ENCODE measurements at regions not wholly inside any gene's neighbourhood (a gene's known extent, or its start where the extent isn't known, plus 50 kb on each side); places are given as distances from the start of the nearest gene placed in this dataset.

DNA sequence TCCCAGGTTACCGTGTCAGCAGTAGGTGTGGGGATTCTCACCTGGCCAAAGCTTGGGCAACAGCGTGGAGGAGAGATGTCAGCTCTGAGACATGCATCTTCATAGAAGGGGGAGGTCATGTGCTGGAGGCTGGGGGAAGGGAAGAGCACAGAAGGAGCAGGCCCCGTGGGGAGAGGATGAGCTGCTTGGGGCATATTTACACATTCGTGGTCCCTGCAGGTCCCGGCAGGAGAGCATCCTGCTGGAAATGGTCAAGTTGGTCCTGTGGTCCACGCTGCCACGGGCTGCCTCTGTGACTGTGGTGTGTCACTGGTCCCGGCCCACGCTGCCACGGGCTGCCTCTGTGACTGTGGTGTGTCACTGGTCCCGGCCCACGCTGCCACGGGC lies 195.1 kb upstream of the TWIST2 start:
- TF ChIP-seq, protein P1, sequence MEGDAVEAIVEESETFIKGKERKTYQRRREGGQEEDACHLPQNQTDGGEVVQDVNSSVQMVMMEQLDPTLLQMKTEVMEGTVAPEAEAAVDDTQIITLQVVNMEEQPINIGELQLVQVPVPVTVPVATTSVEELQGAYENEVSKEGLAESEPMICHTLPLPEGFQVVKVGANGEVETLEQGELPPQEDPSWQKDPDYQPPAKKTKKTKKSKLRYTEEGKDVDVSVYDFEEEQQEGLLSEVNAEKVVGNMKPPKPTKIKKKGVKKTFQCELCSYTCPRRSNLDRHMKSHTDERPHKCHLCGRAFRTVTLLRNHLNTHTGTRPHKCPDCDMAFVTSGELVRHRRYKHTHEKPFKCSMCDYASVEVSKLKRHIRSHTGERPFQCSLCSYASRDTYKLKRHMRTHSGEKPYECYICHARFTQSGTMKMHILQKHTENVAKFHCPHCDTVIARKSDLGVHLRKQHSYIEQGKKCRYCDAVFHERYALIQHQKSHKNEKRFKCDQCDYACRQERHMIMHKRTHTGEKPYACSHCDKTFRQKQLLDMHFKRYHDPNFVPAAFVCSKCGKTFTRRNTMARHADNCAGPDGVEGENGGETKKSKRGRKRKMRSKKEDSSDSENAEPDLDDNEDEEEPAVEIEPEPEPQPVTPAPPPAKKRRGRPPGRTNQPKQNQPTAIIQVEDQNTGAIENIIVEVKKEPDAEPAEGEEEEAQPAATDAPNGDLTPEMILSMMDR (IDR thresholded peaks at IDR 0.05; ENCODE audit: low read depth, low read length), result no peak
- DNase-seq (ENCODE audit: low read depth in 2 of 2), result no peak
- no peak overlapping the region for H3K4me3 ChIP-seq (replicated peaks in 1 of 2; ENCODE audit: low read depth in 2 of 2, low read length in 2 of 2)

DNA sequence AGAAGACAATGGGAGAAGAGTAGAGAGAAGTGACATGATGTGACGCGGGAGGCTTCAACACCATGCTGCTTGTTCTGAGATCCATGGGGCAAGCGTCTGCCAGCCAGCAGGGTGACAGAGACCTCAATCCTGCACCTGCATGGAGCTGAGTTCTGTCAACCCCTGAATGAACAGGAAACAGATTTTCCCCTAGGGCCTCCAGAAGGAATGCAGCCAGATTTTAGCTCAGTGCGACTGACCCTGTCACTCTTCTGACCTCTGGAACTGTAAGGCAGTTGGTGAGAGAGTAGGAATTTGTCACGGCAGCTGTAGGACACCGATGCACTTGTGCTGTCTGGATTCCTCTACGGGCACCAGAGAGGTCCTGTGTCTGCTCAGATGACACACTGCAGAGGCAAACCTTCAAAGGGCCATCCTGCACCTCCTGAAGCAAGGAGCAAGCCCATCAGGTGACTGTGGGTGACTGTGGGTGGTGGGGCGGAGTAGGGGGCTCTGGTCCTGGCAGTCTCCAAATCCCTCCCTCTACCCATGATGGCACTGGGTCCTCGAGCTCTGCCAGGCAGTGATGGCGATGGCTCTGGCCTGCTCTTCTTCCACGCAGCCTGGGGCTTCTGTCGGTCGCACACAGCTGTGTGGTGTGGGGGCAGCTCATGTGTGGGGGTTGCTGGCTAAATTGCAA lies 194.3 kb upstream of the TWIST2 start:
- TF ChIP-seq, protein P1 (IDR thresholded peaks at IDR 0.05; ENCODE audit: low read depth, low read length), result no peak
- H3K4me3 ChIP-seq (replicated peaks in 1 of 2; ENCODE audit: low read depth in 2 of 2, low read length in 2 of 2), result no peak overlapping the region
- DNase-seq (ENCODE audit: low read depth in 2 of 2), result no peak

DNA sequence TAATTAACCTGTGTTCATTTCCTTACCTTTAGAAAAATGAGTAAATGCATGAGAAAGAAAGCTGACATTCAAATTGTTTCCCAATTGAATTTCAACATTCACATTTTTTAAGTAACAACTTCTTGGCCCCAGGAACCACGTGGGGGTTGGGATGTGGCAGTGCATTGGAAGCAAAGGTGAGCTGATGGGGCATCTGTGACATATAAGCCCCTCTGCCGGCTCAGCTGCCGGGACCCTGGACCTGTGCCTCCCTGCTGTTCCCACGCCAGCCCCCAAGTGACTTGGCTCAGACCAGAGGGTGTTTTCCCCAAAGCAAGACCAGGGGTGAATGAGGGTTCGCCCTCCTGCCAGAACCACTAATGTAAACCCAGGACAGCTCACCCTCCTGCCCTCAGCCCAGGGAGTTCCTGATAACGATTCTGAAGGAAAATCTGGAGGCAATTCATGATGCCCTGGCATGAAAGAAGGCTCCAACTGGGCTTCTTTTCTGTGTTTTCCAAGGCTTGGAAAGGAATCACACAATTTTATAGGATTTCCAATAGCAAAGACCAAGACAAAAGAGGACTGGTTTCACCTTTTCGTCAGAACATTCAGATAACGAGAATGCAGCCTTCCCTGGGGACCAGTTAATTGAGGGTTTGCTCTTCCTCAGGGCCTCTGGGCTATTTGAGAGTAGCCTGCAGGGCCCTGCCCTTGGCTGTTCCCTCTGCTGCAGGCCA lies 193.2 kb upstream of the TWIST2 start:
- H3K4me3 ChIP-seq (replicated peaks in 1 of 2; ENCODE audit: low read depth in 2 of 2, low read length in 2 of 2), result no peak overlapping the region
- TF ChIP-seq, protein P1 (IDR thresholded peaks at IDR 0.05; ENCODE audit: low read depth, low read length), result no peak
- no peak for DNase-seq (ENCODE audit: low read depth in 2 of 2)

DNA sequence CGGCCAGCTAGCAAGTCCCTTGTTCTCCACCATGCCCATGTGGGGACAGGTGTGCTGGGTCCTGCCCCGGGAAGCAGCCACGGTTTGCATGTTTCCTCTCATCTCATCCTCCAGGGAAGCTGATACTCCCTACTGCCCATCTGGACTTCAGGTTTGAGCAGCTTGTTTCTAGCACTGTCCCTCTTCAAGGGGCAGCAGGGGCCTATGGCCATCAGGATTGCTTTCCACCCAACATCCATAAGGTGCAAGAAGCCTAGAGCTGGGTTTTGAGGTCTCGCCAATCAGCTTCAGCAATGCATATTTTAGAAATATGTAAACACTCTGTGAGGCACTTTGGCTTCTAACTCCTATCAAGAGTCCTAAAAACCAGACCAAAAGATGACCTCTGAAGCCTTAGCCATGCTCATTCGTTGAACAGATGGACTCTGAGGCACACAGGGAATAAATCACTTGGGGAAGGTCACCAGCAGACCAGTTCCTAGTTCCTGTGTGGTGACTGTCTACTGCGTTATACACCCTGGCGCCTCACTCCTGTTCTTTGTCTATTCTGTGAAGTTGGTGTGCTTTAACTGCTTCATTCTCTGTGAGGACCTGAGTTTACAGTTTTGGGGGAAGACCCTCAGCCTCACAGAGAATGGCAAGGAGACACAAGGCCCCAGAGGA lies 192.6 kb upstream of the TWIST2 start:
- DNase-seq (ENCODE audit: low read depth in 2 of 2), result no peak
- H3K4me3 ChIP-seq (replicated peaks in 1 of 2; ENCODE audit: low read depth in 2 of 2, low read length in 2 of 2), result no peak overlapping the region
- TF ChIP-seq, protein P1 (IDR thresholded peaks at IDR 0.05; ENCODE audit: low read depth, low read length), result no peak

DNA sequence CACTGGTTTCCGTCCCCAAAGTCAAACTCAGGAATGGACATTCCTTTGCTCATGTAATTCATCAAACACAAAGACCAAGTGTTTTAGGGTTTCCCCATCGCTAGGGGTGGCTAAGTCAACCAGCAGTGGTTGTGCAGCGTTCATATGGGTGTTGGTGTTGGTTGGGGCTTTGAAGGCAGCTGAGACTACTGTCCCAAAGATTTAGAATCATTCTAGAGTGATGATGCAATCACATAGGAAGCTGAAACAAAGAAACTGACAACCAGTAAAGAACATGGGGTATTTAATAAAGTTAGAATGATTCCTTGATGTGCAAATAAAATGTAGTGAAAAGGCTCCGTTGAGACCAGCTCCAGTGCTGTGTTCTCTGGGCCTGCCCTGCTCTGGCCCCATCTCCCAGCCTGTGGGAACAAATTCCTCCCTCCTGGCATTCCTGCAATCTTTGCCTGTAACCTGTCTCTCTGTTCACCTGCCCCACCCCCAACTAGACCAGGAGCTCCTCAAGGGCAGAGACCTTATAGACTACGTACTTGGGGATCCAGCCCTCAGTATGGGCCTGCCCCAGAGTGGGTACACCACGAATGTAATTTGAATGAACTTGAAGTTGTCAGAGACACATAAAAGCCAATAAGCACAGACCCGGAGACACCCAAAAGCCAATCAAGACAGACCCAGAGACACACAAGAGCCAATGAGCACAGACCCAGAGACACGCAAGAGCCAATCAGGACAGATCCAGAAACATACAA lies 191.7 kb upstream of the TWIST2 start:
- no peak for DNase-seq (ENCODE audit: low read depth in 2 of 2)
- H3K4me3 ChIP-seq (replicated peaks in 1 of 2; ENCODE audit: low read depth in 2 of 2, low read length in 2 of 2), result no peak overlapping the region
- TF ChIP-seq, protein P1 (IDR thresholded peaks at IDR 0.05; ENCODE audit: low read depth, low read length), result no peak

DNA sequence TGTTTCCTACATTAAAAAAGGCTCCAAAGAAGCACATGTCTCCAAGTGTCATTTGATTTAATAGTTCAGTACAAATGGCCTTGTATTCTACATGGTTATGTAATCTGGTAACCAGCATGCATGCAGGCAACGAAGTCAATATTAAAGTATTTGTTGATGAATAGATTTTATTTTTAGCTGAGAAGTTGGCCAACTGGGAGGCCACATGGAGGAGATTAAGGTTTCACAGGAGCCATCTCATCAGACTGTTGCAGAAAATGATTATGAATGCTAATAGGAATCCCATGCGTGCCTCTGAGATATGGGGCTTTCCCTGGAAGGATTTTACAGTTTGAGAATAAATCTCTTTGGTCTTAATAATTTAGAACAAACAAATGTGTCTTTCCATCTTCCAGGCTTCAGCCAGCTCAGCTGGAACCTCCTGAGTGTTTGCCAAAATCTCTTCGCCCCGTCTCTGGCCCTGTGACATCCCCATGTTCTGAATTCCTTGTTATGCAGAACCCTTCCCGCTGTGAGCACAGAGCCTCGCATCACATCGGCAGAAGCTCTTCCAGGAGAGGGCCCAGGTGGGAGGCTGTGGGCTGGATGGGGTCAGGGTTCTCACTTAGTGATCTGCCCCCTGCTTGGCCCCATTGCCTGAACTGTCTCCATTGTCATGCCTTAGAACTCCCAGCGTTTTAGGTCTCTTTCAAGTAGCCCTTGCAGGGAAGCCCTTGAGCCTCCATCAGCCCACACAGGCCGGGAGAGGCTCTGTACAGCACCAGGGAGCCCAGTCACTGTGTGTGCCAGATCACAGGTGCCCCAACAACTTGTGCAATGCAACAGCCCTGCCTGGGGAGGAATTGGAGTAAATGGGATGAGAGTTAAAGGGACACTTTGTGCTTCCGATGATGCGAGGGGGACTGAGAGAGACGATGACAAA lies 190.5 kb upstream of the TWIST2 start:
- H3K4me3 ChIP-seq (replicated peaks in 1 of 2; ENCODE audit: low read depth in 2 of 2, low read length in 2 of 2), result no peak overlapping the region
- TF ChIP-seq, protein P1 (IDR thresholded peaks at IDR 0.05; ENCODE audit: low read depth, low read length), result no peak
- no peak for DNase-seq (ENCODE audit: low read depth in 2 of 2)
